ENCODE measurements at regions not wholly inside any gene's neighbourhood (a gene's known extent, or its start where the extent isn't known, plus 50 kb on each side); places are given as distances from the start of the nearest gene placed in this dataset.
"Not testable (repeated sequence)": the region's sequence is repeated elsewhere in the genome, so short reads cannot be mapped to it uniquely, and the experiment has no call there.

- DNase-seq (ENCODE audit: low read depth) = no peak
Observed at GRCh38 chr11:70894566-70895365, 357.6 kb downstream of the SHANK2 start.

- no peak for DNase-seq (ENCODE audit: low read depth)
Observed at GRCh38 chr11:70895366-70895670, 357.1 kb downstream of the SHANK2 start.

- DNase-seq (ENCODE audit: low read depth) = no peak
Observed at GRCh38 chr11:70897429-70897828, 354.9 kb downstream of the SHANK2 start.

- no peak for DNase-seq (ENCODE audit: low read depth)
Observed at GRCh38 chr11:70899616-70900015, 352.8 kb downstream of the SHANK2 start.

GRCh38 chr11:70900540-70900939, 351.8 kb downstream of the SHANK2 start:
- no peak for DNase-seq (ENCODE audit: low read depth)

GRCh38 chr11:70901951-70902521, 350.3 kb downstream of the SHANK2 start:
- DNase-seq (ENCODE audit: low read depth) = no peak

GRCh38 chr11:70903229-70903628, 349.1 kb downstream of the SHANK2 start:
- DNase-seq (ENCODE audit: low read depth) = not testable (repeated sequence)

GRCh38 chr11:70906101-70906500, 346.3 kb downstream of the SHANK2 start:
- no peak for DNase-seq (ENCODE audit: low read depth)

GRCh38 chr11:70908223-70908622, 344.2 kb downstream of the SHANK2 start:
- no peak for DNase-seq (ENCODE audit: low read depth)

- DNase-seq (ENCODE audit: low read depth) = no peak
Observed at GRCh38 chr11:70910835-70911234, 341.5 kb downstream of the SHANK2 start.

- DNase-seq (ENCODE audit: low read depth) = no peak
Observed at GRCh38 chr11:70912226-70912840, 340.0 kb downstream of the SHANK2 start.

GRCh38 chr11:70913715-70914231, 338.6 kb downstream of the SHANK2 start:
- DNase-seq (ENCODE audit: low read depth) = no peak

- DNase-seq (ENCODE audit: low read depth) = no peak
Observed at GRCh38 chr11:70914496-70914895, 337.9 kb downstream of the SHANK2 start.

- no peak for DNase-seq (ENCODE audit: low read depth)
Observed at GRCh38 chr11:70915158-70915985, 337.0 kb downstream of the SHANK2 start.

- no peak for DNase-seq (ENCODE audit: low read depth)
Observed at GRCh38 chr11:70916351-70916750, 336.0 kb downstream of the SHANK2 start.

- DNase-seq (ENCODE audit: low read depth) = no peak
Observed at GRCh38 chr11:70918242-70918641, 334.1 kb downstream of the SHANK2 start.

GRCh38 chr11:70921804-70922203, 330.6 kb downstream of the SHANK2 start:
- no peak for DNase-seq (ENCODE audit: low read depth)

GRCh38 chr11:70924108-70924507, 328.3 kb downstream of the SHANK2 start:
- DNase-seq (ENCODE audit: low read depth) = no peak

GRCh38 chr11:70925238-70925637, 327.1 kb downstream of the SHANK2 start:
- no peak for DNase-seq (ENCODE audit: low read depth)

GRCh38 chr11:70926543-70927201, 325.7 kb downstream of the SHANK2 start:
- DNase-seq (ENCODE audit: low read depth) = no peak

- DNase-seq (ENCODE audit: low read depth) = no peak
Observed at GRCh38 chr11:70928854-70929598, 323.4 kb downstream of the SHANK2 start.

Measured in stimulated activated CD8-positive, alpha-beta memory T cell treated with anti-CD3 and anti-CD28 coated beads, Interleukin-12 subunit alpha, Interleukin-12 subunit beta, amount 100 ng/mL, for 1 hour (primary cell).